SK-N-SH (cell line): ENCODE measurements at regions not wholly inside any gene's neighbourhood (a gene's known extent, or its start where the extent isn't known, plus 50 kb on each side); places are given as distances from the start of the nearest gene placed in this dataset.

Source experiments
- CTCF ChIA-PET: fragments of 300-600, 350-600 bp; formaldehyde crosslinking; extraction: SDS; loops from one replicate; lab custom pipeline; 2021; lab: Yijun Ruan, JAX
- POLR2A ChIA-PET: fragments of 350-600 bp; sonication (Branson Sonifier 250); formaldehyde crosslinking; extraction: SDS; loops from one replicate; lab custom pipeline; 2020; ENCODE audit warnings: antibody characterized with exemption, inconsistent platforms; lab: Yijun Ruan, JAX
- DNase-seq: peaks from one replicate; pipeline ENCODE4 v3.0.0; 2012
- H2AFZ ChIP-seq: fragments of 200-600 bp; sonication (generic); 2 replicates; pipeline ENCODE4 v1.8.1; 2016; ENCODE audit warnings: antibody characterized with exemption, mild to moderate bottlenecking, low read depth
- H3F3A ChIP-seq: fragments of 200-600 bp; sonication (generic); replicated peaks from 2 replicates; pipeline ENCODE3; 2016; ENCODE audit warnings: antibody characterized with exemption, mild to moderate bottlenecking; ENCODE audit not compliant: insufficient read depth
- H3K27ac ChIP-seq, 2 experiments: fragments of 200-500 bp in 1 of 2; fragments of 200-600 bp in 1 of 2; sonication (Bioruptor generic) in 1 of 2; sonication (generic), shearing (Covaris generic) in 1 of 2; 2 replicates each; pipeline versions ENCODE4 v1.5.1 to v1.6.1; 2014 to 2016; ENCODE audit warnings: low read depth in 2 of 2, inconsistent platforms in 1 of 2, low read length in 1 of 2, mild to moderate bottlenecking in 1 of 2, mixed read lengths in 1 of 2
- H3K27me3 ChIP-seq: fragments of 200-600 bp; sonication (generic), shearing (Covaris generic); 2 replicates; pipeline ENCODE4 v1.6.1; 2016; ENCODE audit warnings: mixed run types; ENCODE audit not compliant: insufficient read depth
- H3K36me3 ChIP-seq, 2 experiments: fragments of 200-500 bp in 1 of 2; fragments of 200-600 bp in 1 of 2; sonication (Bioruptor generic) in 1 of 2; sonication (generic) in 1 of 2; replicated peaks in 1 of 2; 2 replicates each; pipeline versions ENCODE3 to v1.5.1; 2014 to 2016; ENCODE audit warnings: low read length in 1 of 2, mild to moderate bottlenecking in 1 of 2; ENCODE audit not compliant: insufficient read depth in 2 of 2, control insufficient read depth in 1 of 2
- H3K4me1 ChIP-seq, 2 experiments: fragments of 200-500 bp in 1 of 2; fragments of 200-600 bp in 1 of 2; sonication (Bioruptor generic) in 1 of 2; sonication (generic), shearing (Covaris generic) in 1 of 2; 2 replicates each; pipeline versions ENCODE4 v1.5.1 to v1.6.1; 2014 to 2016; ENCODE audit warnings: low read depth in 1 of 2, low read length in 1 of 2, mixed run types in 1 of 2; ENCODE audit not compliant: insufficient read depth in 2 of 2, control insufficient read depth in 1 of 2
- H3K4me2 ChIP-seq: fragments of 200-600 bp; sonication (generic), shearing (Covaris generic); 2 replicates; pipeline ENCODE4 v1.6.1; 2017; ENCODE audit warnings: mixed run types
- H3K4me3 ChIP-seq, 2 experiments: fragments of 200-500 bp in 1 of 2; fragments of 200-600 bp in 1 of 2; sonication (Bioruptor generic) in 1 of 2; sonication (generic), shearing (Covaris generic) in 1 of 2; 2 replicates each; pipeline versions ENCODE4 v1.5.1 to v1.8.1; 2014 to 2016; ENCODE audit warnings: low read depth in 2 of 2, inconsistent platforms in 1 of 2, low read length in 1 of 2, mild to moderate bottlenecking in 1 of 2, mixed read lengths in 1 of 2, moderate library complexity in 1 of 2
- H3K79me2 ChIP-seq: fragments of 200-600 bp; sonication (generic); 2 replicates; pipeline ENCODE4 v1.8.1; 2017; ENCODE audit warnings: mild to moderate bottlenecking; ENCODE audit not compliant: insufficient read depth
- H3K9ac ChIP-seq: fragments of 200-600 bp; sonication (generic); 2 replicates; pipeline ENCODE4 v1.6.1; 2017; ENCODE audit warnings: mixed run types
- H3K9me2 ChIP-seq: fragments of 200-600 bp; sonication (generic); 2 replicates; pipeline ENCODE4 v1.6.1; 2017; ENCODE audit warnings: mixed run types
- H3K9me3 ChIP-seq: fragments of 200-600 bp; sonication (generic); 2 replicates; pipeline ENCODE4 v1.6.1; 2017; ENCODE audit warnings: mixed run types, mild to moderate bottlenecking, moderate library complexity
- H4K20me1 ChIP-seq: fragments of 200-600 bp; sonication (generic); 2 replicates; pipeline ENCODE4 v1.6.1; 2017; ENCODE audit warnings: mild to moderate bottlenecking, mixed run types; ENCODE audit not compliant: insufficient read depth
- CHD2 ChIP-seq: fragments of 150-350 bp; IDR thresholded peaks from 2 replicates; pipeline ENCODE4 v1.6.1; 2018; ENCODE audit warnings: low read length; ENCODE audit not compliant: partially characterized antibody
- ELF1 ChIP-seq: IDR thresholded peaks from 2 replicates; pipeline ENCODE4 v1.4.0; 2012
- EP300 ChIP-seq, 2 experiments: IDR thresholded peaks; 2 replicates each; pipeline versions ENCODE4 v1.4.0 to v1.6.1; 2012; ENCODE audit warnings: borderline replicate concordance in 1 of 2, low read depth in 1 of 2, low read length in 1 of 2
- FOXJ3 ChIP-seq: sonication (generic); formaldehyde crosslinking; IDR thresholded peaks from 2 replicates; pipeline ENCODE4 v1.5.1; 2020; ENCODE audit warnings: mild to moderate bottlenecking, missing genetic modification reagents
- IRF3 ChIP-seq: fragments of 150-350 bp; IDR thresholded peaks from 2 replicates; pipeline ENCODE4 v1.6.1; 2016; ENCODE audit warnings: mild to moderate bottlenecking, low read depth, low read length
- JUND ChIP-seq: IDR thresholded peaks from 2 replicates; pipeline ENCODE4 v1.4.0; 2012
- MEF2A ChIP-seq: IDR thresholded peaks from 2 replicates; pipeline ENCODE4 v1.4.0; 2012; ENCODE audit warnings: low read depth, borderline replicate concordance
- NFIC ChIP-seq: IDR thresholded peaks from 2 replicates; pipeline ENCODE4 v1.4.0; 2012; ENCODE audit warnings: borderline replicate concordance
- NRF1 ChIP-seq: IDR thresholded peaks from 2 replicates; pipeline ENCODE4 v1.6.1; 2012; ENCODE audit warnings: low read depth, mild to moderate bottlenecking, low read length
- RCOR1 ChIP-seq: fragments of 150-350 bp; IDR thresholded peaks from 2 replicates; pipeline ENCODE4 v1.6.1; 2017; ENCODE audit warnings: antibody characterized with exemption, low read length
- RFX5 ChIP-seq: IDR thresholded peaks from 2 replicates; pipeline ENCODE4 v1.6.1; 2012; ENCODE audit warnings: mild to moderate bottlenecking, improper control_type of control experiment, low read length
- RXRA ChIP-seq: IDR thresholded peaks from 2 replicates; pipeline ENCODE4 v1.4.0; 2012; ENCODE audit warnings: low read depth, mild to moderate bottlenecking, borderline replicate concordance
- SIN3A ChIP-seq: IDR thresholded peaks from 2 replicates; pipeline ENCODE4 v1.6.1; 2012; ENCODE audit warnings: low read depth, mild to moderate bottlenecking, low read length, moderate library complexity, borderline replicate concordance
- TAF1 ChIP-seq: IDR thresholded peaks from 2 replicates; pipeline ENCODE4 v1.6.1; 2012; ENCODE audit warnings: low read depth, mild to moderate bottlenecking, low read length, moderate library complexity, borderline replicate concordance
- TCF12 ChIP-seq: IDR thresholded peaks from 2 replicates; pipeline ENCODE4 v1.4.0; 2012
- TEAD4 ChIP-seq: IDR thresholded peaks from 2 replicates; pipeline ENCODE4 v1.4.0; 2012; ENCODE audit warnings: mild to moderate bottlenecking, borderline replicate concordance; ENCODE audit not compliant: insufficient read depth
- YY1 ChIP-seq: IDR thresholded peaks from 2 replicates; pipeline ENCODE4 v1.4.0; 2012; ENCODE audit warnings: low read depth, mild to moderate bottlenecking
- WGBS: methylation state at CpG from one replicate; pipeline ENCODE4 v1.1.6; 2017; ENCODE audit warnings: low lambda C conversion rate; 5-methylcytosine and 5-hydroxymethylcytosine counted together
- TF ChIP-seq, protein P1 (sequence below): IDR thresholded peaks from 2 replicates; pipeline ENCODE4 v1.4.0; 2012; ENCODE audit warnings: low read depth, borderline replicate concordance
- TF ChIP-seq, protein P2 (sequence below): IDR thresholded peaks from 2 replicates; pipeline ENCODE4; 2012
- TF ChIP-seq, protein P3 (sequence below): IDR thresholded peaks from 2 replicates; pipeline ENCODE4 v1.4.0; 2012; ENCODE audit warnings: low read depth

GRCh38 chrX:10983526-10983925 lies 127.6 kb upstream of the HCCS start:
- no peaks in the 10 kb centered on the region for H3K79me2 ChIP-seq
- 57% methylated on average over 4 of the region's 4 CpGs for WGBS
- CTCF ChIA-PET: no interaction called here
- DNase-seq: no peak
- H4K20me1 ChIP-seq: no peaks in the 10 kb centered on the region
- no peaks in the 10 kb centered on the region for H3K4me1 ChIP-seq
- H3K9me3 ChIP-seq: no peaks in the 10 kb centered on the region
- H2AFZ ChIP-seq: no peak overlapping the region
- H3K9ac ChIP-seq: no peak overlapping the region
- no peak overlapping the region for H3K4me2 ChIP-seq
- no peak overlapping the region for H3K4me3 ChIP-seq
- H3K9me2 ChIP-seq: no peaks in the 10 kb centered on the region
- no peak overlapping the region for H3K27ac ChIP-seq
- POLR2A ChIA-PET: no interaction called here
- no peaks in the 10 kb centered on the region for H3K27me3 ChIP-seq
- TF ChIP-seq IRF3 (no peak), RXRA (no peak), CHD2 (no peak), SIN3A (no peak)
- H3F3A ChIP-seq: no peaks in the 10 kb centered on the region
- no peaks in the 10 kb centered on the region for H3K36me3 ChIP-seq

DNA sequence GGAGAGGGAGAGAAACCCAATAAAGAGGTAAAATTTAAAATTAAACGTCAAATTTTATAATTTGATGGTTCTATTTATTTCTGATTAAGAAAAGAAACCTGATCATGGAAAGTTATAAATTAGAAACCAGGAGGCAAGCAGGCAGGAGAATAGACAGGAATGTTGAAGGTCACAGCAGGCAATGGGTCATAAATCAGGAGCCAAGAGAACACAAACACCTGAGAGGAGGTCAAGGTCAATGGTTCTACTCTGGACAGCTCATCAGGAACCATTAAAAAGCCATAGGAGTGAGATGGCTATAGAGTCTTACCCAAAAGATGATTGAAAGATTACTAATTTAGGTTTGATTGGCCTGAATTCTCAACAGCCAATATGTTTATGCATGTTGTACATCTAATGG lies 126.9 kb upstream of the HCCS start:
- Histone ChIP-seq H3K4me2 (no peak overlapping the region), H3K9me2 (no peaks in the 10 kb centered on the region), H3K9me3 (no peaks in the 10 kb centered on the region), H3F3A (no peaks in the 10 kb centered on the region), H3K27ac (no peak overlapping the region), H3K9ac (no peak overlapping the region), H4K20me1 (no peaks in the 10 kb centered on the region), H2AFZ (no peak overlapping the region), H3K36me3 (no peaks in the 10 kb centered on the region), H3K79me2 (no peaks in the 10 kb centered on the region), H3K27me3 (no peaks in the 10 kb centered on the region), H3K4me1 (no peaks in the 10 kb centered on the region), H3K4me3 (no peak overlapping the region)
- ChIA-PET POLR2A (no interaction called here), CTCF (interaction anchor here (0.7 kb wide), 1 partner anchor 9 kb away, joined by 3 read pairs; no protein-coding TSS in a partner anchor)
- 48% methylated on average over 1 of the region's 1 CpG for WGBS
- DNase-seq: no peak
- no peak for TF ChIP-seq TEAD4
- no peak for TF ChIP-seq RCOR1
- no peak for TF ChIP-seq ELF1
- no peak for TF ChIP-seq NRF1
- TF ChIP-seq IRF3: no peak
- TF ChIP-seq, protein P1, sequence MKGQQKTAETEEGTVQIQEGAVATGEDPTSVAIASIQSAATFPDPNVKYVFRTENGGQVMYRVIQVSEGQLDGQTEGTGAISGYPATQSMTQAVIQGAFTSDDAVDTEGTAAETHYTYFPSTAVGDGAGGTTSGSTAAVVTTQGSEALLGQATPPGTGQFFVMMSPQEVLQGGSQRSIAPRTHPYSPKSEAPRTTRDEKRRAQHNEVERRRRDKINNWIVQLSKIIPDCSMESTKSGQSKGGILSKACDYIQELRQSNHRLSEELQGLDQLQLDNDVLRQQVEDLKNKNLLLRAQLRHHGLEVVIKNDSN: no peak
- TF ChIP-seq TCF12: no peak
- TF ChIP-seq MEF2A: no peak
- no peak for TF ChIP-seq YY1
- TF ChIP-seq EP300 (IDR thresholded peaks at IDR 0.05; ENCODE audit: borderline replicate concordance in 1 of 2, low read depth in 1 of 2, low read length in 1 of 2): no peak
- TF ChIP-seq NFIC: no peak
- no peak for TF ChIP-seq TAF1
- no peak for TF ChIP-seq FOXJ3 (CRISPR knock-in tag)
- no peak for TF ChIP-seq RFX5
- TF ChIP-seq RXRA: no peak
- TF ChIP-seq, protein P2, sequence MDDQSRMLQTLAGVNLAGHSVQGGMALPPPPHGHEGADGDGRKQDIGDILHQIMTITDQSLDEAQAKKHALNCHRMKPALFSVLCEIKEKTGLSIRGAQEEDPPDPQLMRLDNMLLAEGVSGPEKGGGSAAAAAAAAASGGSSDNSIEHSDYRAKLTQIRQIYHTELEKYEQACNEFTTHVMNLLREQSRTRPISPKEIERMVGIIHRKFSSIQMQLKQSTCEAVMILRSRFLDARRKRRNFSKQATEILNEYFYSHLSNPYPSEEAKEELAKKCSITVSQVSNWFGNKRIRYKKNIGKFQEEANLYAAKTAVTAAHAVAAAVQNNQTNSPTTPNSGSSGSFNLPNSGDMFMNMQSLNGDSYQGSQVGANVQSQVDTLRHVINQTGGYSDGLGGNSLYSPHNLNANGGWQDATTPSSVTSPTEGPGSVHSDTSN: no peak
- TF ChIP-seq JUND: no peak
- TF ChIP-seq, protein P3, sequence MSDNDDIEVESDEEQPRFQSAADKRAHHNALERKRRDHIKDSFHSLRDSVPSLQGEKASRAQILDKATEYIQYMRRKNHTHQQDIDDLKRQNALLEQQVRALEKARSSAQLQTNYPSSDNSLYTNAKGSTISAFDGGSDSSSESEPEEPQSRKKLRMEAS: no peak
- no peak for TF ChIP-seq SIN3A
